ENCODE measurements at regions not wholly inside any gene's neighbourhood (a gene's known extent, or its start where the extent isn't known, plus 50 kb on each side); places are given as distances from the start of the nearest gene placed in this dataset.

GRCh38 chr2:121008975-121009374 lies 273.3 kb downstream of the GLI2 start:
- TF ChIP-seq CTCF (IDR thresholded peaks at IDR 0.05) (no peak), POLR2A (IDR thresholded peaks at IDR 0.05) (no peak)

Data from ovary (tissue), 3 donors.